ENCODE measurements at regions not wholly inside any gene's neighbourhood (a gene's known extent, or its start where the extent isn't known, plus 50 kb on each side); places are given as distances from the start of the nearest gene placed in this dataset.

DNA sequence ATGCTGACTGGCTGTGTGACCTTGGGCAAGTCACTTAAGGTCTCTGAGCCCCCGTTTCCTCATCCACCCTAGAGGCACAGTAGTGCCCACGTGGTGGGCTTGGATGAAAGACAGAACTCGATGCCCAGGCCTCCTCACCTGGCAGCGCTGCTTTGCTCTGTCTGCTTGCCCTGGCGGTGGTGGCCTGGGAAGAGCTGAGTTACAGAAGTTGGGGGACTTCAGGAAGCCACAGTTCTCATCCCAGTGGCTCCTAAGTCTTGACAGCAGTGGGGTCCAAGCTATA lies 171.5 kb upstream of the IER5L start:
- DNase-seq (ENCODE audit: low read depth in 4 of 4, low spot score in 1 of 4), result no peak

DNA sequence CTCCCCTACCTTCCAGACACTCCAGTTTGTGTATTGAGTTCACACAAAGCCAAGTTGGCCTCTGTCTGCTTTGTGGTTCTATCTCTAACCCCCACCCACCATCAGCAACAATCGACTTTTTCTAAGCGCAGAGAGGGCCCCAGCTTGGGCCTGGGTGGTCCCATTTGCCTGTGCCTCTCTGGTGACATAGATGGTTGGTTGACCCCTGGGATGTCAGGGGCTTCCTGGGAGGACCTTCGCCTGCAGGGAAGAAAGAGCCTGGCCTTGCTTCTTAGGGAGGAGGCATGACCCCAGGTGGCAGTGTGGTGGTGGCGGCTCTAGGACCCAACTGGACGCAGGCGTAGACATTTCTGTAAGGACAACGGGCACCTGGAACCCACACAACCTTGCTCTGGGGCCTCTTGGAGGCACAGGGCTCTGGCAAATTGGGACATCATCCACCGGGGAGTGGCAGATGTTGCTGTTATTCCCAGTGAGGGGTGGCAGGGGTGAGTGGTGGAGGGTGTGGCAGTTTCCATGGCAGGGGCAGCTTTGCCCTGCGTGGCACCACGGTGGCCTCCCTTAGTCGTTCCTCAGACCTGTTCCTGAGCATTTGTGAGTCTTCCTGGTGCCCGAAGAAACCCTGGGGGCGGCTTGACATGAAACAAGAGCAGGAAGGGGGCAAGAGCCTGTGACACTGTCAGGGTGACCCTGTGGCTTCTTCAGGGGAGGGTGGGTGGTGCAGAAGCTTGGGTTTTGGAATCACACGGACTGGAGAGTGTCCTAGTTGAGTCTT lies 171.0 kb upstream of the IER5L start:
- DNase-seq (ENCODE audit: low read depth in 4 of 4, low spot score in 1 of 4), result no peak

DNA sequence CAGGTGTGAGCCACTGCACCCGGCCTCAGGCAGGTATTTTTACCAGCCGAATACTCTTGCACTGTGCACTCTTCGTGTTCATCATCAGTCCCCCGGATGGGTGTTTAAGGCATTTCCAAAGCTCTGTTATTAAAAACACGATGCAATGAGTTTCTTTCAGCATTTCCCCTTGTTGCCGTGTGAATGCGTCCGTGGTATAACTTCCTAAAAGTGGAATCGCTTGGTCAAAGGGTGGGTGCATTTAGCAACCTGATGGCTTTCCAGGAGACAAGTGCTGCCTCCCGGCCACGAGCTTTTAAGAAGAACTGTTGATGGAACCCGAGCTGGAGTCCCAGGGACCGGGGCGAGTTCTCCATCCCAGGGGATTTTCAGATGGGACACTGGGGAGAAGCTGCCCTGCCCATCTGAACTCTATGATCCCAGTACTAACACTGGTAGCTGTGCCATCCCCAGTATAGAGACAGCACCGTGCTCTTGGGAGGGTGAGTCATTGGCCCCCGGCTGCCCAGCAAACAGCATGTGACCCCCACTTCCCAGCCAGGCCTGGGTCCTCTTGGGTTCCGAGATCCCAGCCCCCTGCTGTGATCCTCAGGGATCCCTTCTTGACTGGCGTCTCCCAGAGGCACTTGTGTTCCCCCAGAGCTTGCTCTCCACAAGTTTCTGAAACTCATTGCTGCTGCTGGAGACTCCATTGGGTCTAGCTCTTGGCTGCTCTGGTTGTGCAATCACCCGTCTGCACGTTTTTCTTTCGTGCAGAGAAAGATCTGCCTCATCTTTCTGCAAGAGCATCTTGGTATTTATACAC lies 169.5 kb upstream of the IER5L start:
- no peak for DNase-seq (ENCODE audit: low read depth in 4 of 4, low spot score in 1 of 4)

DNA sequence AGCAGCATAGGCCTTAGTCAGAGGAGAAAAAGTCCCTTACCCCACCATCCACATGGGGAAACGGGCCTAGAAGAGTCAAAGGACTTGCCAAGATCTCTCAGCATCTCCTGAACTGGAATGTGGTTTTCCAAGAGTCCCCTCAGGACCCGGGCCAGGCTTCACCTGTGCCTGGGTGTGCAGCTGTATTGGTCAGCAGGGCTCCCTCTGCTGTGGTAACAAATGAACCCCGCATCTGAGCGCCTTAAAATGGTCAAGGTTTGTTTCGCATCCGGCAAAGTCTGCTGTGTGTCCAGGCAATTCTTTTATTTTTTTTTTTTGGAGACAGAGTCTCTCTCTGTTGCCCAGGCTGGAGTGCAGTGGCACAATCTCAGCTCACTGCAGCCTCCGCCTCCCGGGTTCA lies 168.0 kb upstream of the IER5L start:
- no peak for DNase-seq (ENCODE audit: low read depth in 4 of 4, low spot score in 1 of 4)

DNA sequence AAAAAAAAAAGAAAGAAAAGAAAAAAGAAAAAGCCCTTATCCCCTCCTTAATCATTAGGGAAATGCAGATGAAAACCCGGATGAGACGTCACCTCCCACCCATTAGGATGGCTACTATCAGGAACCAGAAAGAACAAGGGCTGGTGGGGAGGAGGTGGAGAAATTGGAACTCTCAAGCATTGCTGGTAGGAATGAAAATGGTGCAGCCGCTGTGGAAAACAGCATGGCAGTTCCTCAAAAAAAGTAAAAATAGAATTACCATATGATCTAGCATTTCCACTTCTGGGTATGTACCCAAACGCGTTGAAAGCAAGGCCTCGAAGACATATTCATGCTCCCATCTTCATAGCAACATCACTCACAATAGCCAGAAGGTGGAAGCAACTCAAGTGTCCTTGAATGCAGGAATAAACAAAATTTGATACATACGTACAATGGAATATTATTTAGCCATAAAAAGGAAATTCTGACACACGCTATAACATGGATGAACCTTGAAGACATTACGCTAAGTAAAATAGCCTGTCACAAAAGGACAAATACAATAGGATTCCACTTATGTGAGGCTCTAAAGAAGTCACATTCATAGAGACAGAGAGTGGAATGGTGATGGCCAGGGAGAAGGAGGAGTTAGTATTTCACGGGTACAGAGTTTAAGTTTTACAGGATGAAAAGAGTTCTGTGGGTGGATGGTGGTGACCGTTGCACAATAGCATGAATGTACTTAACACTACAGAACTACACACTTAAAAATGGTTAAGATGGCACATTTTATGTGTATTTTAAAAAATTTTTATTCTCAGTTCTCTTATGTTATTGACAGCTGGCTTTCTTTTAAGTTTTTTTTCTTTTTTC lies 166.8 kb upstream of the IER5L start:
- DNase-seq (ENCODE audit: low read depth in 4 of 4, low spot score in 1 of 4), result no peak

DNA sequence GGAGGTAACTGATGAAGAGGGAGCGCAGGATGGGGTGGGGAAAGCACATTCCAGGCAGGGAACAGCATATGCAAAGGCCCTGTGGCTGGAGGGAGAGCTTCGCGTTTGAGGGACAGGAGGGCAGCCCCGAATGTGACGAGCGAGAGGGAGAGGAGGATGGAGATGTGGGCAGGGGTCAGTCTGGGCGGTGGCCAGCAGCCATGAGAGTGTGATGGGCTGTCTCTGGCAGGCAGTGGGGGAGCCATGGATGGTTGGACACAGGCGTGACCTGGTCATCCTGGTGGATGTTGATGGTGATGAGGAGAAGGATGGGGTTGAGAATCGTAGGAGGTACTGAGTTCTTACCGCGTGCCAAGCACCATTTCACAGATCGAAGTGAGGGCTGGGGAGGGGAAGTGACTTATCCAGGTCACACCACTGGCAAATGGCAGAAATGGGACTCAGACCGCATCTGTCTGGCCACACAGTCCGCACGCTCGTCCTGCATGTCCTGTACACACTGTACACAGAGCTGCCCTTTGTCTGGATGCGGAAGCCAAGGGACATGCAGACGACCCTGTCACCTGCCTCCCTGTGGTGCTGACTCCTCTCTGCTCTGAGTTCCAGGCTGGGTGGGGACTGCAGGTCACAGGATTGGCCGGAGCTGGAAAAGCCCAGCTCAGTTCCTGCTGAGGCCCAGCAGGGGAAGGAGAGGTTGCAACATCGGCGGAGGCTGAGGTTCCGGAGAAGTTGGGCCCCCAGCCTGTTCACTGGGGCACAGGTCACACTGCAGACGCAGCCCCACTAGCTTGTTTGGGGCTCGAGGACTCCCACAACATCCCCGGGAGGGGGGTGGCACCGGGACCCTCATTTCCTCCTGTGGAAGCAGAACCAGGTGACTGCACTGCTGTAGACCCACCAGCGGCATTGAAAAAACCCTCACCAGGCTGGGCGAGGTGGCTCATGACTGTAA lies 165.6 kb upstream of the IER5L start:
- no peak for DNase-seq (ENCODE audit: low read depth in 4 of 4, low spot score in 1 of 4)

GRCh38 chr9:129342591-129343423 lies 164.7 kb upstream of the IER5L start:
- DNase-seq (ENCODE audit: low read depth in 4 of 4, low spot score in 1 of 4), result no peak

- no peak for DNase-seq (ENCODE audit: low read depth in 4 of 4, low spot score in 1 of 4)
Measured at GRCh38 chr9:129341987-129342348, 163.9 kb upstream of the IER5L start.

DNA sequence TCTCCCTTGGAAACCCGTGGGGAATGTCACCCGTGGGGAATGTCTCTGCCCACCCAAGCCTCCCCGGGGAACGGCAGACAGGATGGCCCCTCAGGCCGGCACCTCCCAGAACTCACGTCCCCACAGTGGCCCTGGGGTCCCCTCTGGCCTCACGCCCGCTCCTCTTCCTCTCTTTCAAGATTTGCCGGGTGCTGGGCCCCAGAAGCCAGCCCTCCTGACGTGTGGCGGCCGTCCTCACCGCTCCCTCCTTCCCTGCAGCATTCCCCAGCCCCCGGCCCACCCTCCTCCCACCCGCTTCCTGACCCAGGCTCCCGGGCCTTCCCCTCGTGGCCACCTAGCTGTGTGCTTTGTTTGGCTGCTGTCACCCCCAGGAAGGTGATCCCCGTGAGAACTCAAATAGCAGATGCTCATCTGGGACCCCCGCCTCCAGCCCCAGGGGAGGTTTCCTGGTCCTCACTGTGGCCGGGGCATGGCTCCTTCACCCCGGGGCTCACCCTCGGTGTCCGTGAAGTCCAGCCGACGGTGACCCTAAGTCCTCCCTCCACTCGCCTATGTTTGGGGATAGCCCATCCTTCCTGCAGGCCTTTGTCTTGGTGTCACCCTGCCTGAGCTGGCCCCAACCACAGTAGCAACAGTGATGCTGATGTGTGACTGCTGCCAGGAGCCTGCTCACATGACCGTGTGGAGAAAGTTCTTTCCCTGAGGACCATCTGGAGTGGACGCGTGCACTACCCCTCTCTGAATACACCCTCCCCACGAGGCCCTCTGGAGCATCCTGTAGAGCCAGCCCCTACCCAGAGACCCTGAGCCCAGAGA lies 163.3 kb upstream of the IER5L start:
- DNase-seq (ENCODE audit: low read depth in 4 of 4, low spot score in 1 of 4), result no peak

- DNase-seq (ENCODE audit: low read depth in 4 of 4, low spot score in 1 of 4), result no peak
Measured at GRCh38 chr9:129340427-129341170, 162.5 kb upstream of the IER5L start.

DNA sequence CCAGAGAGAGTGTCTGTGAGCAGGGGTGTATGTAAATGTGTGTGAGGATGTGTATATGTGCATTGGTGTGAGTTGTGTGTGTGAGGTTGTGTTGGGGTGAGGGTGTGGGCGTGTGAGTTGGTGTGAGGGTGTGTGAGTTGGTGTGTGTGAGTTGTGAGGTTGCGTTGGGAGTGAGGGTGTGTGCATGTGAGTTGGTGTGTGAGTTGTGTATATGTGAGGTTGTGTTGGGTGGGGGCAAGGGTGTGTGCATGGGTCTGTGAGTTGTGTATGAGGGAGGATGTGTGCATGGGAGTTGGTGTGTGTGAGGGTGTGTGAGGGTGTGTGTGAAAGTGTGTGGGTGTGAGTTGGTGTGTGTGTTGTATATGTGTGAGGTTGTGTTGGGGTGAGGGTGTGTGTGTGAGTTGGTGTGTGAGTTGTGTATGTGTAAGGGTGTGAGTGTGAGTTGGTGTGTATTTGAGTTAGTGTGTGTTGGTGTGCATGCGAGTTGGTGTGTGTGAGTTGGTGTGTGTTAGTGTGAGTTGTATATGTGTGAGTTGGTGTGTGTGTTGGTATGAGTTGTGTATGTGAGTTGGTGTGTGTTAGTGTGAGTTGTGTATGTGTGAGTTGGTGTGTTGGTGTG lies 161.6 kb upstream of the IER5L start:
- no peak for DNase-seq (ENCODE audit: low read depth in 4 of 4, low spot score in 1 of 4)

DNA sequence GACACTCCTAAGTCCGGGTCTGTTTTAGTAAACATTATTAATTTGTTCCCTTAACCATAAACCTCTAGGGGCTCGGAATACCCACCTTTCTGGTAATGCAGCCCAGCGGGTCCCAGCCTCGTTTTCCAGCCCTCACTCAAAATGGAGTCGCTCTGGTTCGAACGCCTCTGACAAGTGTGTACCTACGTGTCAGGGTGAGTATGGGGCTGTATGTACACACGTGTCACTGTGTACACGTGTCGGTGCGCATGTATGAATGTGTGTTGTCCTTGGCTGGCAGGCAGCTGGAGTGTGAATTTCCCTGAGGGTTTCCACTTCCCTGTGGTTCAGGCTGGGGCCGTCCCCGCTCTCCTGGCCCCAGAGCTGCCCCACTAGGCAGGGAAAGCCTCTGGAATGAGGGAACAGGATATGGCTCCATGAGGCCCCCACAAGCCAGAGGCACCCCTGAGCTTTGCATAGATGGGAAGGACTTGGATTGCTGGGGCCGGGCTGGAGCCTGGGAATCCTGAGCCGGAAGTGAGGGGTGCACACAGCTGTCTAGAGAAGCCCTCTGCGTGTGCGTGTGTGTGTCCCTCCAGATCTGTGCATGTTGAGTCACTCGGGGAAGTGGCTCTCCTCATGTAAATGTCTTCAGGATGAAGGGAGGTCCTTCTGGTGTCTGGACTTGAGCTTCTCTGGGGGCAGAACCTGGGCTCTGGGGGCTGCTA lies 160.8 kb upstream of the IER5L start:
- no peak for DNase-seq (ENCODE audit: low read depth in 4 of 4, low spot score in 1 of 4)

DNA sequence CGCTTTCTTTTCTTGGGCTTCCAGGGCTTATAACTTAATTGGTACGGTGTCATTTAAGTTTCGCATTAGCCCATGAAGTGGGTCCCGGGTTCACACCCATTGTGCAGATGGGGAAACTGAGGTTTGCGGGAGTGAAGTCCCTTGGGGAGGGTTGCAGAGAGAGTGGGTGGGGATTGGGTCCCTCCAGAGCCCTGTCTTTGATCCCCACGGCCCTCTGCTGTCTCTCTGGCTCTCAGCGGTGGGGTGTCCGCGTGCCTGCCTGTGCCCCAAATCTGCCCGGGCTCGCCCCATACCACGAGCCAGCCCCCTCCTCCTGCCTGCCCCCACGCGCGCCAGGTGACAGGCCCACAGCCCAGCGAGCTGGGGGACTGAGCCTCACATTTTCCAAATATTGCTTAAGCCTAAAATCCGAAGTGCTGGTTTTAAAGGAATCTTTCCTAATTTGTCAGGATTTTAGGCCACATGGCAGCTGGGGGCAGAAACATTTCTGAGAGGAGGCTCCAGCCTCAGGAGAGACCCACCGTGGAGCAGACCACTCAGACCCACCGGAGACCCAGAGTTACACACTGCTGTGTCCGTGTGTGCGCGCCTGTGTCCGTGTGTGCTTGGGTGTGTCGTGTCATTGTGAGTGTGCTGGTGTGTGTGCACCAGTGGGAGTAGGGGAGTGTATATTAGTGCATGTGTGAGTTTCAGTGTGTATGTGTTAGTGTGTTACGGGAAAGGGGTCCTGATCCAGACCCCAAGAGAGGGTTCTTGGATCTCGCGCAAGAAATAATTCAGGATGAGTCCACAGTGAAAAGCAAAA lies 159.5 kb upstream of the IER5L start:
- DNase-seq (ENCODE audit: low read depth in 4 of 4, low spot score in 1 of 4), result no peak

DNA sequence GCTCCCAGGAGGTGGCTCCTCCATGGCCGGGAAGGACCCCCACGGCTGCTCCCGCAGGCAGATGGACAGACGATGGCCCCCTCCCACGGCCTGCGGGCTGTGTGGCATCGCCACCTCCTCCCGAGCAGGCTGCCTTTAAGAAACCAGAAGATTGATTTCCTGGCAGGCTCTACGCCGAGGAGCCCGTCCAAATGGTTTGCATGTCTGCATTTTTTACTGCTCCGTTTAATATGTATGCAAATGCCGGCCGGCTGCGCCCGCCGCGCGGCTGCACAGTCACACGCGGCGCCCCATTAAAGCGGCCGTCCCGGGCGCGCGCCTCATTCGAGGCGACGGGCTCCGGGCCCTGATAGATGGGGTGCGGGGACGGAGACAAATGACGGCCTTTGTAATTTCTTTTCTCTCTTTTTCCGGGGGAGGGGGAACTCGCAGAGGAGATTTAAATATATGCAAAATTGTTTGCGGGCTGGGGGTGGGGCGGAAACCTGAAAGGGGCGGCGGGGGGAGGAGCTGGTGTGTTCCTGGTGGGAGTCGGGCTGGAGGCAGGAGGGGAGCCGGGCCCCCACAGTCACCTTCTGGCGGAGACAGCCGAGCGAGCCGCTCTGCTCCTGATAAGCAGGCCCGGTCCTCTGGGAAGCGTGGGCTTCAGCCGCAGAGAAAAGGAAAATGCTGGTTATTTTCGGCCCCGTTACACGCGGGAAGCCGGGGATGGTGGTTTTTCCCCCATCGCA lies 158.7 kb upstream of the IER5L start:
- DNase-seq (ENCODE audit: low read depth in 4 of 4, low spot score in 1 of 4), result no peak

- no peak for DNase-seq (ENCODE audit: low read depth in 4 of 4, low spot score in 1 of 4)
Measured at GRCh38 chr9:129336130-129336528, 158.1 kb upstream of the IER5L start.

Data from stimulated activated CD4-positive, alpha-beta T cell treated with anti-CD3 and anti-CD28 coated beads, Interleukin-1b, Interleukin-23, amount 100 ng/mL, for 24 hours (primary cell).